SK-N-SH treated with all-trans-retinoic acid at 6 μM for 48 hours (cell line): ENCODE measurements at regions not wholly inside any gene's neighbourhood (a gene's known extent, or its start where the extent isn't known, plus 50 kb on each side); places are given as distances from the start of the nearest gene placed in this dataset.

Source experiments
- ARNTL ChIP-seq: fragments of 450-650 bp; formaldehyde crosslinking; IDR thresholded peaks from 2 replicates; pipeline ENCODE4 v1.5.0; 2020; ENCODE audit warnings: low read depth, mild to moderate bottlenecking, moderate library complexity, borderline replicate concordance
- BACH2 ChIP-seq: fragments of 250-450 bp; sonication (Bioruptor Pico); IDR thresholded peaks from 2 replicates; pipeline ENCODE4 v1.9.0; 2021; ENCODE audit warnings: mild to moderate bottlenecking, borderline replicate concordance
- ESRRG ChIP-seq: fragments of 250-450 bp; sonication (Bioruptor Pico); IDR thresholded peaks from 2 replicates; pipeline ENCODE4 v1.6.1; 2021; ENCODE audit warnings: mild to moderate bottlenecking
- ISL1 ChIP-seq: fragments of 250-450 bp; sonication (Bioruptor Pico); IDR thresholded peaks from 2 replicates; pipeline ENCODE4 v2.1.2; 2022; ENCODE audit warnings: mild to moderate bottlenecking, moderate library complexity
- PATZ1 ChIP-seq: fragments of 250-450 bp; sonication (Bioruptor Pico); IDR thresholded peaks from 2 replicates; pipeline ENCODE4 v1.8.0; 2020; ENCODE audit warnings: mild to moderate bottlenecking, moderate library complexity, borderline replicate concordance
- TOX ChIP-seq: fragments of 250-450 bp; sonication (Bioruptor Pico); IDR thresholded peaks from 2 replicates; pipeline ENCODE4 v1.8.0; 2021; ENCODE audit warnings: mild to moderate bottlenecking, moderate library complexity, borderline replicate concordance
- ZFP30 ChIP-seq: fragments of 450-650 bp; formaldehyde crosslinking; IDR thresholded peaks from 2 replicates; pipeline ENCODE4 v1.5.0; 2022; ENCODE audit warnings: mild to moderate bottlenecking, moderate library complexity
- ZNF565 ChIP-seq: fragments of 450-650 bp; formaldehyde crosslinking; conservative IDR thresholded peaks from 2 replicates; pipeline ENCODE4 v1.5.0; 2020; ENCODE audit warnings: low read depth, mild to moderate bottlenecking, moderate library complexity
- ZNF70 ChIP-seq: fragments of 450-650 bp; formaldehyde crosslinking; IDR thresholded peaks from 2 replicates; pipeline ENCODE4 v1.5.0; 2020; ENCODE audit warnings: mild to moderate bottlenecking, moderate library complexity

GRCh38 chr10:28991333-28992270 is 297.3 kb upstream of the LYZL1 start:
- TF ChIP-seq TOX: no peak
- no peak for TF ChIP-seq ESRRG (CRISPR knock-in tag)
- TF ChIP-seq PATZ1 (CRISPR knock-in tag): no peak
- TF ChIP-seq ARNTL (CRISPR knock-in tag): no peak
- peak; percentile 82 for TF ChIP-seq ZFP30 (CRISPR knock-in tag)
- no peak for TF ChIP-seq BACH2 (CRISPR knock-in tag)
- no peak for TF ChIP-seq ISL1 (CRISPR knock-in tag)
- TF ChIP-seq ZNF70: no peak
- no peak for TF ChIP-seq ZNF565
